Neutrophil (primary cell): ENCODE measurements at regions not wholly inside any gene's neighbourhood (a gene's known extent, or its start where the extent isn't known, plus 50 kb on each side); places are given as distances from the start of the nearest gene placed in this dataset.

Experiments used
- H3K27ac ChIP-seq: fragments of 200-600 bp; sonication (generic); 2 replicates; pipeline ENCODE4 v1.5.1; 2016; ENCODE audit warnings: mild to moderate bottlenecking, moderate library complexity
- H3K27me3 ChIP-seq: fragments of 200-600 bp; sonication (generic); 2 replicates; pipeline ENCODE4 v1.6.0; 2016; ENCODE audit warnings: mild to moderate bottlenecking
- H3K36me3 ChIP-seq: fragments of 200-600 bp; sonication (generic); 2 replicates; pipeline ENCODE4 v1.5.1; 2017
- H3K4me1 ChIP-seq, 2 experiments: fragments of 200-600 bp in 1 of 2; sonication (generic) in 1 of 2; 1 replicate in 1 of 2; 2 replicates in 1 of 2; pipeline versions ENCODE4 v1.5.1 to v1.6.1; 2013 to 2016; ENCODE audit warnings: low read depth in 1 of 2, low read length in 1 of 2, mild to moderate bottlenecking in 1 of 2, moderate library complexity in 1 of 2; ENCODE audit not compliant: control insufficient read depth in 1 of 2, insufficient read depth in 1 of 2
- H3K4me3 ChIP-seq, 2 experiments: fragments of 200-600 bp in 1 of 2; sonication (generic) in 1 of 2; 1 replicate in 1 of 2; 2 replicates in 1 of 2; pipeline ENCODE4 v1.5.1; 2013 to 2016; ENCODE audit warnings: low read depth in 1 of 2, low read length in 1 of 2, mild to moderate bottlenecking in 1 of 2, moderate library complexity in 1 of 2
- H3K9me3 ChIP-seq: fragments of 200-600 bp; sonication (generic); 2 replicates; pipeline ENCODE4 v1.5.1; 2016
- CTCF ChIP-seq: fragments of 200-600 bp; sonication (generic); IDR thresholded peaks from 2 replicates; pipeline ENCODE4 v1.5.1; 2016; ENCODE audit warnings: antibody characterized with exemption

- Histone ChIP-seq H3K9me3 (no peaks in the 10 kb centered on the region), H3K27ac (no peak overlapping the region), H3K4me1 (no peaks in the 10 kb centered on the region), H3K36me3 (no peaks in the 10 kb centered on the region), H3K27me3 (no peaks in the 10 kb centered on the region), H3K4me3 (no peak overlapping the region)
- no peak for TF ChIP-seq CTCF
Observed at GRCh38 chr12:116478243-116478773, 80.9 kb upstream of the MAP1LC3B2 start.

- TF ChIP-seq CTCF, result no peak
- no peak overlapping the region for H3K27ac ChIP-seq
- no peaks in the 10 kb centered on the region for H3K4me1 ChIP-seq
- H3K27me3 ChIP-seq, result no peaks in the 10 kb centered on the region
- no peak overlapping the region for H3K4me3 ChIP-seq
- H3K9me3 ChIP-seq, result no peaks in the 10 kb centered on the region
- no peaks in the 10 kb centered on the region for H3K36me3 ChIP-seq
Observed at GRCh38 chr12:116480210-116480810, 78.9 kb upstream of the MAP1LC3B2 start.

GRCh38 chr12:116481726-116482125 lies 77.5 kb upstream of the MAP1LC3B2 start:
- Histone ChIP-seq H3K4me3 (no peak overlapping the region), H3K4me1 (no peaks in the 10 kb centered on the region), H3K9me3 (no peaks in the 10 kb centered on the region), H3K27ac (no peak overlapping the region), H3K36me3 (no peaks in the 10 kb centered on the region), H3K27me3 (no peaks in the 10 kb centered on the region)
- TF ChIP-seq CTCF, result no peak

- no peaks in the 10 kb centered on the region for H3K4me1 ChIP-seq
Observed at GRCh38 chr12:116482179-116482578, 77.0 kb upstream of the MAP1LC3B2 start.

GRCh38 chr12:116482859-116483258 lies 76.3 kb upstream of the MAP1LC3B2 start:
- no peak overlapping the region for H3K27ac ChIP-seq

More at GRCh38 chr12:116482179-116482578, 77.0 kb upstream of the MAP1LC3B2 start:
- H3K36me3 ChIP-seq, result no peaks in the 10 kb centered on the region
- H3K4me3 ChIP-seq, result no peak overlapping the region
- no peaks in the 10 kb centered on the region for H3K9me3 ChIP-seq
- no peak overlapping the region for H3K27ac ChIP-seq
- TF ChIP-seq CTCF, result no peak
- no peaks in the 10 kb centered on the region for H3K27me3 ChIP-seq

More at GRCh38 chr12:116482859-116483258, 76.3 kb upstream of the MAP1LC3B2 start:
- no peak overlapping the region for H3K4me3 ChIP-seq
- no peak for TF ChIP-seq CTCF
- no peaks in the 10 kb centered on the region for H3K4me1 ChIP-seq
- H3K9me3 ChIP-seq, result no peaks in the 10 kb centered on the region
- H3K36me3 ChIP-seq, result no peaks in the 10 kb centered on the region
- H3K27me3 ChIP-seq, result no peaks in the 10 kb centered on the region
